B cell (primary cell): ENCODE measurements at regions not wholly inside any gene's neighbourhood (a gene's known extent, or its start where the extent isn't known, plus 50 kb on each side); places are given as distances from the start of the nearest gene placed in this dataset.

Source experiments
- ATAC-seq: fragments of 200-7000 bp; cut with Tn5 transposase; one replicate; pipeline ENCODE4 v1.10.0; 2021; ENCODE audit warnings: low read depth, mild to moderate bottlenecking, moderate number of reproducible peaks, moderate library complexity
- CTCF ChIA-PET: fragments of 350-600 bp; sonication (Branson Sonifier 250); formaldehyde crosslinking; loops from one replicate; lab custom pipeline; 2021; ENCODE audit warnings: antibody characterized with exemption, inconsistent platforms; lab: Charles Lee
- POLR2A ChIA-PET: fragments of 350-600 bp; sonication (Branson Sonifier 250); formaldehyde crosslinking; loops from one replicate; lab custom pipeline; 2021; ENCODE audit warnings: antibody characterized with exemption; lab: Charles Lee
- DNase-seq: peaks from one replicate; pipeline ENCODE4 v3.0.0; 2013
- H2AFZ ChIP-seq: 2 replicates; pipeline ENCODE4 v1.6.1; 2012; ENCODE audit warnings: mild to moderate bottlenecking, low read depth, low read length; ENCODE audit not compliant: insufficient read depth, poor library complexity, severe bottlenecking
- H3K27ac ChIP-seq, 2 donors: 1 replicate in 1 of 2; 2 replicates in 1 of 2; pipeline ENCODE4 v1.5.1; 2012 to 2013; ENCODE audit warnings: low read length in 2 of 2, mild to moderate bottlenecking in 2 of 2, moderate library complexity in 1 of 2
- H3K27me3 ChIP-seq, 4 experiments: fragments of 200-600 bp in 1 of 4; sonication (generic) in 1 of 4; replicated peaks in 1 of 4; 1 replicate in 2 of 4; 2 replicates in 2 of 4; pipeline versions ENCODE4 v1.6.1 to v1.7.0; 2013 to 2016; ENCODE audit warnings: low read length in 3 of 4, mild to moderate bottlenecking in 2 of 4, mixed read lengths in 1 of 4, moderate library complexity in 1 of 4; ENCODE audit not compliant: insufficient read depth in 4 of 4, control insufficient read depth in 3 of 4; ENCODE audit errors: control extremely low read depth in 1 of 4
- H3K36me3 ChIP-seq, 2 experiments: replicated peaks in 1 of 2; 1 replicate in 1 of 2; 2 replicates in 1 of 2; pipeline versions ENCODE4 v1.6.1 to v1.7.1; 2013; ENCODE audit warnings: low read length in 1 of 2; ENCODE audit not compliant: insufficient read depth in 2 of 2, control insufficient read depth in 1 of 2; ENCODE audit errors: control extremely low read depth in 1 of 2, extremely low read depth in 1 of 2
- H3K4me1 ChIP-seq, 2 donors: fragments of 200-600 bp in 1 of 2; sonication (generic) in 1 of 2; 1 replicate in 1 of 2; 2 replicates in 1 of 2; pipeline versions ENCODE4 v1.5.1 to v1.6.1; 2013 to 2017; ENCODE audit warnings: low read length in 2 of 2; ENCODE audit not compliant: control insufficient read depth in 2 of 2, insufficient read depth in 2 of 2
- H3K4me2 ChIP-seq: replicated peaks from 2 replicates; pipeline ENCODE3; 2012; ENCODE audit warnings: mild to moderate bottlenecking, low read depth, low read length; ENCODE audit not compliant: poor library complexity, severe bottlenecking
- H3K4me3 ChIP-seq, 5 experiments: fragments of 200-600 bp in 1 of 5; sonication (generic) in 1 of 5; 1 replicate in 3 of 5; 2 replicates in 2 of 5; pipeline versions ENCODE4 v1.5.1 to v1.7.0; 2011 to 2016; ENCODE audit warnings: low read length in 4 of 5, mild to moderate bottlenecking in 4 of 5, low read depth in 2 of 5, control low read depth in 1 of 5, moderate library complexity in 1 of 5; ENCODE audit not compliant: insufficient read depth in 1 of 5; ENCODE audit errors: control extremely low read depth in 1 of 5, extremely low read depth in 1 of 5
- H3K79me2 ChIP-seq: fragments of 200-600 bp; sonication (generic); one replicate; pipeline ENCODE4 v1.6.0; 2016; ENCODE audit warnings: low read length; ENCODE audit not compliant: control insufficient read depth, insufficient read depth
- H3K9ac ChIP-seq: fragments of 200-600 bp; sonication (generic); 2 replicates; pipeline ENCODE4 v1.6.1; 2017; ENCODE audit warnings: mild to moderate bottlenecking, low read length, moderate library complexity
- H3K9me3 ChIP-seq, 3 donors: one replicate each; pipeline versions ENCODE4 v1.6.1 to v1.7.1; 2013; ENCODE audit warnings: low read length in 2 of 3; ENCODE audit not compliant: control insufficient read depth in 2 of 3, insufficient read depth in 1 of 3; ENCODE audit errors: control extremely low read depth in 1 of 3
- H4K20me1 ChIP-seq: 2 replicates; pipeline ENCODE4 v1.6.0; 2012; ENCODE audit warnings: mild to moderate bottlenecking, low read length; ENCODE audit not compliant: insufficient read depth, control insufficient read depth, poor library complexity, severe bottlenecking
- H3K27ac Mint-ChIP-seq: one replicate; pipeline ENCODE4 v1.8.0; 2021; ENCODE audit warnings: mixed read lengths
- H3K27me3 Mint-ChIP-seq: one replicate; pipeline ENCODE4 v1.8.0; 2021; ENCODE audit warnings: mixed read lengths
- H3K4me1 Mint-ChIP-seq: one replicate; pipeline ENCODE4 v1.8.0; 2021; ENCODE audit warnings: mixed read lengths
- H3K4me3 Mint-ChIP-seq: one replicate; pipeline ENCODE4 v1.8.0; 2021; ENCODE audit warnings: mixed read lengths
- H3K9me3 Mint-ChIP-seq: one replicate; pipeline ENCODE4 v1.8.0; 2022; ENCODE audit warnings: mixed read lengths; ENCODE audit not compliant: insufficient read depth
- EZH2 ChIP-seq: IDR thresholded peaks from 2 replicates; pipeline ENCODE4 v1.6.1; 2012; ENCODE audit warnings: borderline replicate concordance, low read depth, mild to moderate bottlenecking, moderate library complexity, low read length; ENCODE audit not compliant: insufficient read depth, poor library complexity, severe bottlenecking
- WGBS: methylation state at CpG from one replicate; pipeline ENCODE4 v1.1.5; 2013; ENCODE audit warnings: missing lambda C conversion rate; ENCODE audit not compliant: insufficient coverage; 5-methylcytosine and 5-hydroxymethylcytosine counted together
- intact Hi-C: fragments of 100-400 bp; cut with micrococcal nuclease; formaldehyde crosslinking; loops from one replicate; pipeline ENCODE4 v1.10.0; 2022
- TF ChIP-seq, protein P1 (sequence below): fragments of 200-600 bp; IDR thresholded peaks from one replicate; pipeline ENCODE4 v1.8.0; 2022; ENCODE audit warnings: antibody characterized with exemption, mild to moderate bottlenecking

GRCh38 chr6:91730710-91731109 lies 1143.8 kb upstream of the MAP3K7 start:
- H3K4me1 Mint-ChIP-seq = no peaks in the 10 kb centered on the region
- no peaks in the 10 kb centered on the region for H3K27me3 Mint-ChIP-seq
- no peak overlapping the region for H3K4me2 ChIP-seq
- no peaks in the 10 kb centered on the region for H3K27me3 ChIP-seq
- DNase-seq (no peak), ATAC-seq (no peak)
- peaks cover 2% of the 10 kb centered on the region for H3K9me3 Mint-ChIP-seq
- CTCF ChIA-PET = no interaction called here
- no peaks in the 10 kb centered on the region for H3K9me3 ChIP-seq
- intact Hi-C loops = no loop called here
- no peaks in the 10 kb centered on the region for H3K36me3 ChIP-seq
- no peaks in the 10 kb centered on the region for H3K79me2 ChIP-seq
- WGBS = no CpG with 5 or more reads among the region's 2 CpGs
- no peak overlapping the region for H3K9ac ChIP-seq
- H3K4me1 ChIP-seq = no peaks in the 10 kb centered on the region
- no peak overlapping the region for H3K27ac Mint-ChIP-seq
- no peak overlapping the region for H3K4me3 ChIP-seq
- H2AFZ ChIP-seq = no peak overlapping the region
- H3K4me3 Mint-ChIP-seq = no peak overlapping the region
- no peak overlapping the region for H3K27ac ChIP-seq
- POLR2A ChIA-PET = no interaction called here
- no peaks in the 10 kb centered on the region for H4K20me1 ChIP-seq
- no peak for TF ChIP-seq EZH2
- TF ChIP-seq, protein P1, sequence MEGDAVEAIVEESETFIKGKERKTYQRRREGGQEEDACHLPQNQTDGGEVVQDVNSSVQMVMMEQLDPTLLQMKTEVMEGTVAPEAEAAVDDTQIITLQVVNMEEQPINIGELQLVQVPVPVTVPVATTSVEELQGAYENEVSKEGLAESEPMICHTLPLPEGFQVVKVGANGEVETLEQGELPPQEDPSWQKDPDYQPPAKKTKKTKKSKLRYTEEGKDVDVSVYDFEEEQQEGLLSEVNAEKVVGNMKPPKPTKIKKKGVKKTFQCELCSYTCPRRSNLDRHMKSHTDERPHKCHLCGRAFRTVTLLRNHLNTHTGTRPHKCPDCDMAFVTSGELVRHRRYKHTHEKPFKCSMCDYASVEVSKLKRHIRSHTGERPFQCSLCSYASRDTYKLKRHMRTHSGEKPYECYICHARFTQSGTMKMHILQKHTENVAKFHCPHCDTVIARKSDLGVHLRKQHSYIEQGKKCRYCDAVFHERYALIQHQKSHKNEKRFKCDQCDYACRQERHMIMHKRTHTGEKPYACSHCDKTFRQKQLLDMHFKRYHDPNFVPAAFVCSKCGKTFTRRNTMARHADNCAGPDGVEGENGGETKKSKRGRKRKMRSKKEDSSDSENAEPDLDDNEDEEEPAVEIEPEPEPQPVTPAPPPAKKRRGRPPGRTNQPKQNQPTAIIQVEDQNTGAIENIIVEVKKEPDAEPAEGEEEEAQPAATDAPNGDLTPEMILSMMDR = no peak

- Histone ChIP-seq H3K9me3 (no peaks in the 10 kb centered on the region), H2AFZ (no peak overlapping the region), H3K27ac (no peak overlapping the region), H4K20me1 (no peaks in the 10 kb centered on the region), H3K9ac (no peak overlapping the region), H3K4me3 (no peak overlapping the region), H3K4me2 (no peak overlapping the region), H3K79me2 (no peaks in the 10 kb centered on the region), H3K27me3 (no peaks in the 10 kb centered on the region), H3K36me3 (no peaks in the 10 kb centered on the region), H3K4me1 (no peaks in the 10 kb centered on the region)
- no peaks in the 10 kb centered on the region for H3K4me1 Mint-ChIP-seq
- no CpG with 5 or more reads among the region's 1 CpG for WGBS
- ChIA-PET CTCF (no interaction called here), POLR2A (no interaction called here)
- ATAC-seq (no peak), DNase-seq (no peak)
- no peak overlapping the region for H3K4me3 Mint-ChIP-seq
- intact Hi-C loops = no loop called here
- H3K27ac Mint-ChIP-seq = no peak overlapping the region
- TF ChIP-seq, protein P1 = no peak
- no peaks in the 10 kb centered on the region for H3K27me3 Mint-ChIP-seq
- H3K9me3 Mint-ChIP-seq = no peaks in the 10 kb centered on the region
Measured at GRCh38 chr6:91720324-91720723, 1133.5 kb upstream of the MAP3K7 start.
